Mucosa of gallbladder (tissue), 1 donor: ENCODE measurements at regions not wholly inside any gene's neighbourhood (a gene's known extent, or its start where the extent isn't known, plus 50 kb on each side); places are given as distances from the start of the nearest gene placed in this dataset.
"Not testable (repeated sequence)": the region's sequence is repeated elsewhere in the genome, so short reads cannot be mapped to it uniquely, and the experiment has no call there.

Experiments used
- DNase-seq: peaks from one replicate; pipeline ENCODE4 v3.0.0-alpha.2; 2020; ENCODE audit warnings: low spot score
- donor health status: DM: no; HTN: no; CAD: no.

DNA sequence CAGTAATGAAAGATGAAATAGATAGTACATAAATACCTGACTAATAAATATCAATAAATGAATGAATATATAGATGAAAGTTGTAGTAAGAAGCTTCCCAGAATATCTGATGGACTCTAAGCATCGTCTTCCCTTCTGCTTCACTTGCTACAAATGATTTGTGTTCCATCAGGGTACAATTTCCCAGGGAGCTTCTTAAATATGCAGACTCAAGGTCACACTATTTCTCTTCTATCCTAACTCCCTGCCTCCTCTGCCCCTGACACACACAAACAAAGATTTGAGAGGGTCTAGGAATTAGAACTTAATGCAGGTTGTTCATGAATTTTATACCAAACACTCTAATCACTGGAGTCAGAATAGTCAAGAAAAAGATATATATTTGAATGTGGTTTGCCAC, 415.9 kb upstream of the TMPRSS15 start:
- DNase-seq, result no peak

DNA sequence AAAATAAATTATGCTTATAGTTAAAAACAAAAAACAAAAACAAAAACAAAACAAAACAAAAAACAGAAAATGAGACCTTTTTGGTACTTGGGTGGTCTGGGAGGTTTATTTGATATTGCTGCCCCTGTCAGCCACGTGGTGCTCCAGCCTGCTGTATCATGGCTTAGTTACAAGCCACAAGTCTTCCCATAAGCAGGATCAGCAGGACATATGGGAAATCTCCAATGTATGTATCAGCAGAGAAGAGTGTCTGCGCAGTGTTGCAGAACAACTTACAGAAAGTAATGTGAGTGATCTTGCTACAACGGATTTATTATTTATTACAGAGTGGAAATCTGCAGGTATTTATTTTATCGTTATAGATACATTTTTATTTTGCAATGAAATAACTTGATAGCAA, 423.0 kb upstream of the TMPRSS15 start:
- DNase-seq, result no peak

DNA sequence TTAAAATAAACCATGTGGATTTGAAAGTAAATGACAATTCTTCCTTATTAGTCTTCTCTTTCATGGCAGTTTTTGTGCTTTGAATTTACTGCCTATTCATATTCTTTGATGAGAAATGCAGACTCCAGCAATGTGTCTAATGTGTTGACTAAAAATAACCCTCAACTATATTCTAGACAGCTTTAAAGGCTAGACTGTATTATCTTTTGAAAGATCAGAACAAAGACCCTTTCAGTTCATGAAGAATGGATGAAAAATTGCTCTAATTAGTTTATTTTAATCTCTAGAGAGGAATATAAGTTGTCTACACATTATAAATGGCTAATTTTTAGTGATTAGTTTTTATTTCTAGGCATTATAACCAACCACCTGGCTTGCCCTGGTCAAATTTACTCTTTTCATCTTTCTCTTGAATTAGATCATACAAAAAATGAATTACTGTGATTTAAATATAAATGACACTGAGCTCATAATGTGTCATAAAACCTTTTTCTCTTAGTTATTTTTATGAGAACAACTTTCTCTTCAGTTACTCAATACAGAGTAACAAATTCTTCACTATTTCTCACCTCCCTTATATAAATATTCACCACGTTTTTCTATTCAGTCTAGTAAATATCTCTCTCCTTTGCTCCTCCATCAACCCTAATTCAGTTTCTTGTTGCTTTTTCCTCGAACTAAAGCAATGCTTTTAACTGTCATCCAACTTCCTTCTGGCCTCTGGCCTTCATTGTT, 428.5 kb upstream of the TMPRSS15 start:
- no peak for DNase-seq

- DNase-seq, result no peak
Measured at GRCh38 chr21:18832950-18833349, 429.4 kb upstream of the TMPRSS15 start.

- not testable (repeated sequence) for DNase-seq
Measured at GRCh38 chr21:18834121-18834520, 430.5 kb upstream of the TMPRSS15 start.

DNA sequence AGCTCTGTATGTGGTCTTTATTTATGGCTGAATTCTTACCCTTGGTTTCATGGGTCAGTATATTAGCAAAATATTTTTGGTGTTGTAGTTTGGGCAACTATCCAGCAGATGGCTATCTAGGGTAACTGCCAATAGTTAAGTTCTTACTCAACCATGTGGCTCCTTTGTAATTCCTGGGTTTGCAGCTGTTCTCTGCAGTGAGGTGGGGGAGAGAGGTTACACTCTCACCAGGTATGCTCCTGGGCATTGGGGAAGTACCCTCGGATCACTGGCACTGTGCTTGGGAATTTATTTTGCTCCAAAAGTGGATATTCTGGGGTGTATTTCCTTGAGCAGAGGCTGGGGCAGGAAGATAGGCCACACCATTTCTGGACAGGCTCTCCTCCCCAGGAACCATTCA, 436.7 kb upstream of the TMPRSS15 start:
- no peak for DNase-seq

GRCh38 chr21:18857606-18858005, 454.0 kb upstream of the TMPRSS15 start:
- not testable (repeated sequence) for DNase-seq

- DNase-seq, result no peak
Measured at GRCh38 chr21:18869104-18869503, 465.5 kb upstream of the TMPRSS15 start.

DNA sequence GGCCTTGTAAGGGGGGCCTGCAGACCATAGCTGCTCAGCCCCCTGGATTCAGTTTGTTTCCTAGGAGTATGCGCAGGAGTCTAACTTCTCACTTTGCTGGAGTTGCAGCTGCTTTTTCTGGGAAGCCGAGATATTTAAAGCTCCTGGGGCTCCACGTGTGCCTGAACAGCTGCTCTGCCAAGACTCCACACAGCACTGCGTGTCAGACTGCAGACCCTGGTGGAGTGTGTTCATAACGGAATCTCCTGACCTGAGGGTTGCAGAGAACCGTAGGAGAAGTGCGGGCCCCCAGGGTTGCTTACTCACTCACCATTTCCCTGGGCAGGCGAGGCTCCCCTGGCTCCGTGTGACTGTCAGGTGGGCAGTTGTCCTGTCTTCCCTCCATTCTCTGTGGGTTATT, 474.3 kb upstream of the TMPRSS15 start:
- DNase-seq, result no peak

GRCh38 chr21:18887922-18888602, 484.5 kb upstream of the TMPRSS15 start:
- no peak for DNase-seq

GRCh38 chr21:18893406-18893805, 489.8 kb upstream of the TMPRSS15 start:
- DNase-seq, result no peak

DNA sequence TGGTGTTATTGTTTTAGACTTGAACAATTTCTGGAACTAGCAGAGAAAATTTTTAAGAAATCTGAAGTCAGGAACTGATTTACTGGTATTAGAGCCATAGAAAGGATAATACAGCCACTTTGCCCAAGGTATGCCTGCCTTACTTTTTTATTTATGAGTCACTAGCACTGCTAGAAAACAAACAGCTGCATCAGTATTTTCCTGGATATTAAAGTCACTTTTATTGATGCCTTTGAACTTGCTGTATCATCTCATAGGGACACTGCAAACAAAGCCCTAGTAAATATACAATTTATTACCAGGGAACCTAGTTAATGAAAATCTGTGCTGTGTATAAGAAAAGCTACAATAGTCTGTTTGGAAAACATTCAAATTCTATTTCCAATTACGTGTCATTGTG, 490.8 kb upstream of the TMPRSS15 start:
- DNase-seq, result no peak

GRCh38 chr21:18899261-18899660, 495.7 kb upstream of the TMPRSS15 start:
- DNase-seq, result no peak

- no peak for DNase-seq
Measured at GRCh38 chr21:18902660-18903059, 499.1 kb upstream of the TMPRSS15 start.

DNA sequence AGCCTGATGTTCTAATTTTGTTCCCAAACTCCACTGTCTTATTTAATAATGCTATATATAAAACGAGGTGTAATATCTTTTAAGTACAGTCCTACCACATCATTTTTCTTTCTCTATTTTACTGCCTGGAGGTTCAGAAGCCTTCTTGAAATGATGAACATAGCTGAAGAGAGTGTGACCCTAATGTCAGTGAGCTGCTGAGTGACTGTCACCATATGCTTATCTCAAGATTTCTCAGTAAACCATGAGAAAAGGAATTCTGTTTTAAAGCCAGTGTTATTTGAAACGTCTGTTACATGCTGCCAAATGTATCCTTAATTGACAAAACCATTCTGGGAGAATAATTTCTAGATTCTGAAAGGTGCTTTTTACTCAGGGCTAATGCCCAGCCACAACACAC, 503.5 kb upstream of the TMPRSS15 start:
- no peak for DNase-seq

GRCh38 chr21:18908641-18909040, 505.1 kb upstream of the TMPRSS15 start:
- no peak for DNase-seq

- no peak for DNase-seq
Measured at GRCh38 chr21:18913914-18914313, 510.3 kb upstream of the TMPRSS15 start.

DNA sequence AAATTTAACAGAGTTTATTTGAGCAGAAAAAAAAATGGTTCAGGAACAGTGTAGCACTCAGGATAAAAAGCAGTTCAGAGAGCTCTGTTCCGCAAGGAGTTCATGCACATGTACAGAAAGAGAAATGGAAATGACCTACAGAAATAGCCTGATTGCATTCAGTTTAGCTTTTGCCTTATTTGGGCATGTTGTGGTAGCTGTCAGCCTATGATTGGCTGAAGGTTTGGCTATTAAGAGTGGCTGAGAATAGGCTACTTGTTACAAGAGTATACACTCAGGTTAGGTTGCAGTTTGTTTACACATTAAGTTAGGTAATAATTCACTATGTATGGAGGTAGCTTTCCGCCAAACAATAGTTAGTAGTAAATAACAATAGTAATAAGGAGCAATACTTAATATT, 511.0 kb upstream of the TMPRSS15 start:
- no peak for DNase-seq

DNA sequence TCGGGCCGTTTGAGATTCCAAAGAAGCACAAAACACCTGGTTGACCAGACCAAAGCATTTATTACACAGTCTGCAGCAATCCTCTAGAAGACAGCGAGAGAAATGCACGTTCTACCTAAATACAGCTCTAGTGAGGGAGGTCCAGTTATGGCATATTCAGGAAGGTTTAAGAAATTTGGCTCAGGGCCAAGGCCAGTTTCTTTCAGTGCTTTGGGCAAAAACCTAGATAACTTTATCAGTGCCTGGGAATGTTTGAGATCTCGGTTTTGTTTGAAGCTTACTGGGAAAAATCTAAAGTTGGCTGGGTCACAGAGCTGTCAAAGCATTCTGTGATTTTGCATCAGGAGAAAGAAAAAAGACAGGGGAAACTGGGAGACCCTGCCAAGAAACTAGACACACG, 514.0 kb upstream of the TMPRSS15 start:
- no peak for DNase-seq

- no peak for DNase-seq
Measured at GRCh38 chr21:18931237-18931636, 527.7 kb upstream of the TMPRSS15 start.

- no peak for DNase-seq
Measured at GRCh38 chr21:18937337-18937736, 533.8 kb upstream of the TMPRSS15 start.

GRCh38 chr21:18940791-18941190, 537.2 kb upstream of the TMPRSS15 start:
- no peak for DNase-seq

DNA sequence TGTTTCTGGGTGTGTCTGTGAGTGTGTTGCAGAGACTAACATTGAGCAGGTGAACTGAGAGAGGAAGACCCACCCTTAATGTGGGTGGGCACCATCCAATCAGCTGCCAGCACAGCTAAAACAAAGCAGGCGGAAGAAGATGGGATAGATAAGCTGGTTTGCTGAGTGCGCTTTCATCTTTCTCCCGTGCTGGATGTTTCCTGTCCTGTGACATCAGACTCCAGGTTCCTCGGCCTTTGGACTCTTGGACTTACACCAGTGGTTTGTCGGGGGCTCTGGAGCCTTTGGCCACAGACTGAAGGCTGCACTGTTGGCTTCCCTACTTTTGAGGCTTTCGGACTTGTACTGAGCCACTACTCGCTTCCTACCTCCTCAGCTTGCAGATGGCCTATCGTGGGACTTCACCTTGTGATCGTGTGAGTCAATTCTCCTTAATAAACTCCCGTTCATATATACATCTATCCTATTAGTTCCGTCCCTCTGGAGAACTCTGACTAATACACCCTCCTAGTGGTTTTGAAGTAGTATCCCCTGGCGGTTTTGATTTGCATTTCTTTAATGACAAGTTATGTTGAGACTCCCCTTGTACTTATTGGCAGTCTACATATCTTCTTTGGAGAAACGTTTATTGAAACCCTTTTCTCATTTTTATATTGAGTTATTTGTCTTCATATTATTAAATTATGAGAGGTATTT, 546.6 kb upstream of the TMPRSS15 start:
- DNase-seq, result no peak
